Fibroblast of pulmonary artery (primary cell): ENCODE measurements at regions not wholly inside any gene's neighbourhood (a gene's known extent, or its start where the extent isn't known, plus 50 kb on each side); places are given as distances from the start of the nearest gene placed in this dataset.

Experiments
- DNase-seq: peaks from one replicate; pipeline ENCODE4 v3.0.0-alpha.2; 2010; ENCODE audit warnings: low read depth
- H3K4me3 ChIP-seq: replicated peaks from 2 replicates; pipeline ENCODE4 v1.5.1; 2011; ENCODE audit warnings: low read depth, mild to moderate bottlenecking, control low read depth, low read length, moderate library complexity
- TF ChIP-seq, protein P1 (sequence below): IDR thresholded peaks from 2 replicates; pipeline ENCODE4 v1.5.1; 2011; ENCODE audit warnings: mild to moderate bottlenecking, control low read depth, low read length, inconsistent platforms; ENCODE audit errors: missing control alignments

DNA sequence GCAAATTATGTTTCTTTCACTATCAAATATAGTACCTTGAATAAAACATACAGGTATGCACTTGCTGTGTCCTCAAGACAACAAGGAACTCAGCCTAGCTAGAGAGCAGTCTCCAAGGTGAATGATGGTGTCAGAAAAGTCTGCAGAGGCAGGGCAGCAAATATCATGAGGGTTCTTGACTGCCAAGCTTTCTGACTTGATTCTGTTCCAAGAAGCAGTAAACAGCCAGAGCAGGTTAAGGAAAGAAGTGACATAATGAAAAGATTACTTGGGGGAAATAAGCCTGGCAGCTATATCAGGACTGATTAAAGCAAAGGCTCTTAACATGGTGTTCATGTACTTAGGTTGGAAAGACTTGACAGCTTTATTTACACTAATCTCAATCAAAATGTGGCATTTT, 192.2 kb upstream of the GADL1 start:
- TF ChIP-seq, protein P1, sequence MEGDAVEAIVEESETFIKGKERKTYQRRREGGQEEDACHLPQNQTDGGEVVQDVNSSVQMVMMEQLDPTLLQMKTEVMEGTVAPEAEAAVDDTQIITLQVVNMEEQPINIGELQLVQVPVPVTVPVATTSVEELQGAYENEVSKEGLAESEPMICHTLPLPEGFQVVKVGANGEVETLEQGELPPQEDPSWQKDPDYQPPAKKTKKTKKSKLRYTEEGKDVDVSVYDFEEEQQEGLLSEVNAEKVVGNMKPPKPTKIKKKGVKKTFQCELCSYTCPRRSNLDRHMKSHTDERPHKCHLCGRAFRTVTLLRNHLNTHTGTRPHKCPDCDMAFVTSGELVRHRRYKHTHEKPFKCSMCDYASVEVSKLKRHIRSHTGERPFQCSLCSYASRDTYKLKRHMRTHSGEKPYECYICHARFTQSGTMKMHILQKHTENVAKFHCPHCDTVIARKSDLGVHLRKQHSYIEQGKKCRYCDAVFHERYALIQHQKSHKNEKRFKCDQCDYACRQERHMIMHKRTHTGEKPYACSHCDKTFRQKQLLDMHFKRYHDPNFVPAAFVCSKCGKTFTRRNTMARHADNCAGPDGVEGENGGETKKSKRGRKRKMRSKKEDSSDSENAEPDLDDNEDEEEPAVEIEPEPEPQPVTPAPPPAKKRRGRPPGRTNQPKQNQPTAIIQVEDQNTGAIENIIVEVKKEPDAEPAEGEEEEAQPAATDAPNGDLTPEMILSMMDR = no peak
- H3K4me3 ChIP-seq = no peak overlapping the region
- DNase-seq = no peak

DNA sequence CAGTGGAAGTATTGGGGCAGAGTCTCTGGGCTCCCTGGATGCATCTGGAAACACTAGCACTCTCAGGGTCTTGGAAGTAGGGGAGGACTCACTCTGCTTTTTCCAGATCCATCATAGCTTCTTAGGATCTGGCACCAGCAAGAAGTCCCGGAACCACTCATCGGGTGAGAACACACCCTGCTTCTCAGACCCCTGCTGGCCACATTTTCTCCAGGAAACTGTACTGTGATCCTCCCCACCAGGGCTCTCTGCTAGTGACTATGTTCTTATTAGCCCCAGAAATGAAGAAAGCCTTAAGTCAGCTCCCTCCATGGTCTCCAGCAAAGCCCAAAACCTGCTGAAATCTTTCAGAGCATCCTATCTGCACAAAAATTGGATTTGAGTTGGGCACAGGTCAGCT, 197.3 kb upstream of the GADL1 start:
- H3K4me3 ChIP-seq = no peak overlapping the region
- TF ChIP-seq, protein P1 = no peak
- DNase-seq = no peak

DNA sequence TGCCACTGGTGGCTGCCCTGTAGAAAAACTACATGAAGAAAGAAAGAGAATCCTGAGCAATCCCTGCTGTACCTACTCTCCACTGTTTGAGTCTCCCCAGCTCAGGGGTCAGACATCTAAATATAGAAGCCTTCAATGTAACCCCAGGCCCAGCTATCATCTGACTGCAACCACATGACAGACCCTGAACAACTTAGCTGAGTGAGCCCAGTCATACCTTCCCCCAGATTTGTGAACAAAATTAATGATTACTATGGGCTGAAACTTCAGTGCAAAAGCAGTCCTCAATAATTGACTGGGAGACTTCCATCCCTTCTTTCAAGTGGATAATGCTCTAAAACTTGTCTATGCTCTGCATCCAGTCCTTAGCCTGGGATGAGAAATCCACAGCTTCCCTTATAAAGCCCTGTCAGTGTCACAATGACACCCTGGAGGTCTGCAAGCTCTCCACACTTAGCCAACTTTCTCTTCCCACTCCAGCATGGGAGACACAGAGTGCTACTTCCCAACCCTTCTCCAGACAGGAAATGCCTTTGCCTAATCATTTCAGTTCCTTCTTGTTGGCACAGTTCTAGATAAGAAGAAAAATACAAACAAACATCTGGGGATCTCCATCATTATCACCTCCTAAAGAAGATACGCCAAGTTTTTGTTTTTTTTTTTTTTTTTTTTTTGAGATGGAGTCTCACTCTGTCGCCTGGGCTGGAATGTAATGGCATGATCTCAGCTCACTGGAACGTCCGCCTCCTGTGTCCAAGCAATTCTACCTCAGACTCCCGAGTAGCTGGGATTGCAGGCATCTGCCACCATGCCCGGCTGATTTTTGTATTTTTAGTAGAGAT, 198.5 kb upstream of the GADL1 start:
- TF ChIP-seq, protein P1 = no peak
- H3K4me3 ChIP-seq = no peak overlapping the region
- DNase-seq = peak; percentile 70

DNA sequence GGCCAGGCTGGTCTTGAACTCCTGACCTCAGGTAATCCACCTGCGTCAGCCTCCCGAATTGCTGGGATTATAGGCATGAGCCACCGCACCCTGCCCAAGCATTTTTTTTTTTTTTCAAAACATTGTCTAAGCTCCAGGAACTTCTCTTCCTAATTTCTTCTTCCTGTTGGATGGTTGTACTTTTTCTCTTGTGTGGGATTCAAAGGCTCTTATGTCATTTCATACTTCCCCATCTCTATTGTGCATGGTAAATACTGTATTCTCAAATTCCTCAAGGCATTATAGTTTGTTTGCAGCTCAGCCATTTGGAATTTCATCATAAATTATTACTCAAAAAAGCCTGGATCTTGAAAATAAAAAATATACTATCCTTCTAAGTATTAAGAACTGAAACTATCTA, 199.1 kb upstream of the GADL1 start:
- no peak overlapping the region for H3K4me3 ChIP-seq
- no peak for DNase-seq

DNA sequence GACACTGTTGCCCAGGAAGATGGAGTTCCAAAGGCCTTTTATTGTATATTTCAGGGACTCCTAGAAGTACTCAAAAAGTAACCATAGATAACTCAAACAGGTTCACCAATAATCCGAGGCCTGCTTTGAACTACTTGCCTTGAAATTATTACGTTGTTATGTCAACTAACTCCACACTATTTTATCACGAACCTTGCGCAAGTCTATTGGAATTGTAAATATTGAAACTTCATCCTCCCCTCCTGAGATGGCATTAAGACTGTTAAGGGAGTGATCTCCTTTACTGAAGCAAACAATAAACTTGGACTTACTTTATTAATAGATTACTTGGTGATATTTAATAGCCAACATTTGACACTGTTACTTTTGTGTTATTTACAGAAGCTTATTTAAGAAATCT, 199.6 kb upstream of the GADL1 start:
- no peak overlapping the region for H3K4me3 ChIP-seq
- TF ChIP-seq, protein P1 = no peak
- no peak for DNase-seq

More for the DNA sequence above, 199.1 kb upstream of the GADL1 start:
- TF ChIP-seq, protein P1 = no peak

DNA sequence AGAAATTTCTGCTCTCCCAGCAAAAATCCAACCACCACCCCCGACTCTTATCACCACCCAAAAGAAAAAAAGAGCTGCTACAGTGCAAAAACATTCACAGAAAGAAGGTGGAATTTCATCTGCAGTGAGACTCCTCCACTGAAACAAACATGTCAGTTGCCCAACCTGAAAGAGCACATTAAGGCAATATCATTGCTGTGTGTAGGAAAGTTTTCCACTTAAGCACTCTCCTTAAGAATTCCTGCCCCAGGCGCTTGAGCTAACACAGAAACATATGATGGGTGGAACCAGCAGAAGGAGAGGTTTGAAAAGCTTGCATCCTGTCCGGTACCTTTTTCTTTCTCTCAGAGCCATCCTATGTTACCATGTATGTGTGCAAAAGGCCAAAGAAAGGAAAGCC, 200.8 kb upstream of the GADL1 start:
- no peak overlapping the region for H3K4me3 ChIP-seq
- no peak for DNase-seq
- TF ChIP-seq, protein P1 = no peak
